GM12872 (cell line): ENCODE measurements at regions not wholly inside any gene's neighbourhood (a gene's known extent, or its start where the extent isn't known, plus 50 kb on each side); places are given as distances from the start of the nearest gene placed in this dataset.

Experiments
- CTCF ChIP-seq: IDR thresholded peaks from 3 replicates; pipeline ENCODE4 v1.5.1; 2011; ENCODE audit warnings: low read depth, mild to moderate bottlenecking, low read length, moderate library complexity; ENCODE audit not compliant: insufficient read depth

- no peak for TF ChIP-seq CTCF
These were observed 123.1 kb downstream of the FOXL1 start for GRCh38 chr16:86701286-86701975.

GRCh38 chr16:86702824-86703588 lies 124.7 kb downstream of the FOXL1 start:
- no peak for TF ChIP-seq CTCF

GRCh38 chr16:86704516-86704915 lies 126.2 kb downstream of the FOXL1 start:
- TF ChIP-seq CTCF, result no peak

GRCh38 chr16:86706726-86707125 lies 128.4 kb downstream of the FOXL1 start:
- no peak for TF ChIP-seq CTCF

GRCh38 chr16:86707171-86707570 lies 128.8 kb downstream of the FOXL1 start:
- no peak for TF ChIP-seq CTCF

GRCh38 chr16:86707581-86707980 lies 129.2 kb downstream of the FOXL1 start:
- TF ChIP-seq CTCF, result no peak

GRCh38 chr16:86708431-86708830 lies 130.1 kb downstream of the FOXL1 start:
- no peak for TF ChIP-seq CTCF
